ENCODE measurements at regions not wholly inside any gene's neighbourhood (a gene's known extent, or its start where the extent isn't known, plus 50 kb on each side); places are given as distances from the start of the nearest gene placed in this dataset.

DNA sequence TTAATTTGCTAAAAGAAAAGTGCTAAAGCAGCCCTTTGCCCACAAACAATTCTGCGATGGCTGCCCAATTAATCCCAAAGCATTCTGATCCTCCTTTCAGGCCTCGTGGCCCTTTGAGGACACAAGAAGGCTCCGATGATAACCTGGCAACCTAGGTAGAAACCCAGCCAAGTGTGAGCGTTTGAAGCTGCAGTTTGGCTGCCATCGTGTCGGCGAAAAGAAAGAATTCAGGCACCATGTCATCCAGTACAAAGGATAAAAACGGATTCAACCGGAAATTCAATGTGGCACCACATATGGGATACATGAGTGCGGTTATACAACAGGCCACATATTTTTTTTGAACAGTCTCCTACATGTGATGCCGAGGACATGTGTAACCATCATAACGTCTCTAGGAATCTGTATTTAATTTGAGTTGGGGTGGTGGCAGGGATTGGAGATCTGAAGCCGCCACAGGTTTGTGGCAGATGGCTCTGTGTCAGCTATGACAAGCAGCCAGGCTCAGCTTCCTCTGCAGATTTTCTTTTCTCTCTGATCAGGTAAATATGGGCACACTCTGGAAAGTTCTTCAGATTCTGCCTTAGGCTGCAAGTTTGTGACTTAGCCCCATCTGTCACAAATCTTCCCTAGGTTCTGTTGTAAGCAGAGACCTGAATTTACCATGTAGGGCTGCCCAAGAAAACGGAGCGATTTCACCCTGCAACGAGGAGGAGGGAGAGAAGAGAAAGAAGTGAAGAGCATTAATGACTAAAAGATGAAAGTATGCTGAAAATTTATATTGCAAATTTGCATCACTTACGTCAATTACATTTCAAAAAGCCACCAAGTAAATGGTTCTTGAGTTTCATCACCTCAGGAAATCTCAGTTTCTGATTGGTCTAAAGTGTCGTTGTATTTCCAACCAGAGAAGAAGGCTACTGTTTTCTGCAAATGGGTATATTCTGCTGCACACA lies 573.2 kb downstream of the ZEB2 start:
- DNase-seq (ENCODE audit: low read depth): no peak

DNA sequence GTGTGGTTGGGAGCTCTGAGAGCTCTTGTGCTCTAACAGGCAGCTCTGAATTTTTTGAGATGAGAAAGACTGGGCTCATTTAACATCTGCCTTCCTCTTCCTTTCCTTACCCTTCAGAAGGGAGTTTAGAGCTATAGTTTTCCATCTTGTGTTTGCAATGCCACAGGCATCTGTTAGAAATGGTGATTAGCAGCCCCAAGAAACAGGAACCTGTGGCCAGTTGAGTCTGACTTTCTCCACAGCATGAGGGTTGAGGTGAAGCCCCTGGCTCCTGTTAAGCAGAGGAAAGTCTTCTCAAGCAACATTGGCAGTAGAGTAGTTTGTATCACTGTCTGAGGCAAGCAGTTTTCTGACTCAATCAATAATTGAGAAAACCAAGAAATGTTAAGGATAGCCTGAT lies 577.4 kb downstream of the ZEB2 start:
- no peak overlapping the region for H3K4me3 ChIP-seq (ENCODE audit: low read length)
- DNase-seq (ENCODE audit: low read depth): no peak
- TF ChIP-seq, protein P1, sequence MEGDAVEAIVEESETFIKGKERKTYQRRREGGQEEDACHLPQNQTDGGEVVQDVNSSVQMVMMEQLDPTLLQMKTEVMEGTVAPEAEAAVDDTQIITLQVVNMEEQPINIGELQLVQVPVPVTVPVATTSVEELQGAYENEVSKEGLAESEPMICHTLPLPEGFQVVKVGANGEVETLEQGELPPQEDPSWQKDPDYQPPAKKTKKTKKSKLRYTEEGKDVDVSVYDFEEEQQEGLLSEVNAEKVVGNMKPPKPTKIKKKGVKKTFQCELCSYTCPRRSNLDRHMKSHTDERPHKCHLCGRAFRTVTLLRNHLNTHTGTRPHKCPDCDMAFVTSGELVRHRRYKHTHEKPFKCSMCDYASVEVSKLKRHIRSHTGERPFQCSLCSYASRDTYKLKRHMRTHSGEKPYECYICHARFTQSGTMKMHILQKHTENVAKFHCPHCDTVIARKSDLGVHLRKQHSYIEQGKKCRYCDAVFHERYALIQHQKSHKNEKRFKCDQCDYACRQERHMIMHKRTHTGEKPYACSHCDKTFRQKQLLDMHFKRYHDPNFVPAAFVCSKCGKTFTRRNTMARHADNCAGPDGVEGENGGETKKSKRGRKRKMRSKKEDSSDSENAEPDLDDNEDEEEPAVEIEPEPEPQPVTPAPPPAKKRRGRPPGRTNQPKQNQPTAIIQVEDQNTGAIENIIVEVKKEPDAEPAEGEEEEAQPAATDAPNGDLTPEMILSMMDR (IDR thresholded peaks at IDR 0.05; ENCODE audit: insufficient read depth, low read depth, low read length, missing control alignments): no peak

More for the DNA sequence above, 573.2 kb downstream of the ZEB2 start:
- TF ChIP-seq, protein P1 (IDR thresholded peaks at IDR 0.05; ENCODE audit: insufficient read depth, low read depth, low read length, missing control alignments): no peak
- H3K4me3 ChIP-seq (ENCODE audit: low read length): no peak overlapping the region

DNA sequence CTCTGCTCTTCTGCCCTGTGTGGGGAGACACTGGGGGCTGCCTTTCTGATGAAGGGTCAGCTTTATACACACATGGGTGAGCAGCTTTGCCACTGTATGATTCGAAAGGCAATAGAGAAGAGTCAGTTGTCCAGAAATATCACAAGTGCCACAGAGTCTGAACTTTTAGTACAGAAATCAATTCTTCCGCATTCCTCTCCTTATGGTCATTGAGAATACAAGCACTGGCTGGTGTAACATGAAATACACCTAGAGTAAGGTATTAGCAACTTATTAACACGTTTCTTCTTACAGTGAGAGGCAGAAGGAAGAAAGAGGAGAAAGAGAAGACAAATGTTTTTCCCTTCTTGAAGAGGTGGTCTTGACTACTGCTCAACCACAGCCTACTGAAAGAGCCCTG lies 579.2 kb downstream of the ZEB2 start:
- no peak for DNase-seq (ENCODE audit: low read depth)
- no peak overlapping the region for H3K4me3 ChIP-seq (ENCODE audit: low read length)
- TF ChIP-seq, protein P1 (IDR thresholded peaks at IDR 0.05; ENCODE audit: insufficient read depth, low read depth, low read length, missing control alignments): no peak

DNA sequence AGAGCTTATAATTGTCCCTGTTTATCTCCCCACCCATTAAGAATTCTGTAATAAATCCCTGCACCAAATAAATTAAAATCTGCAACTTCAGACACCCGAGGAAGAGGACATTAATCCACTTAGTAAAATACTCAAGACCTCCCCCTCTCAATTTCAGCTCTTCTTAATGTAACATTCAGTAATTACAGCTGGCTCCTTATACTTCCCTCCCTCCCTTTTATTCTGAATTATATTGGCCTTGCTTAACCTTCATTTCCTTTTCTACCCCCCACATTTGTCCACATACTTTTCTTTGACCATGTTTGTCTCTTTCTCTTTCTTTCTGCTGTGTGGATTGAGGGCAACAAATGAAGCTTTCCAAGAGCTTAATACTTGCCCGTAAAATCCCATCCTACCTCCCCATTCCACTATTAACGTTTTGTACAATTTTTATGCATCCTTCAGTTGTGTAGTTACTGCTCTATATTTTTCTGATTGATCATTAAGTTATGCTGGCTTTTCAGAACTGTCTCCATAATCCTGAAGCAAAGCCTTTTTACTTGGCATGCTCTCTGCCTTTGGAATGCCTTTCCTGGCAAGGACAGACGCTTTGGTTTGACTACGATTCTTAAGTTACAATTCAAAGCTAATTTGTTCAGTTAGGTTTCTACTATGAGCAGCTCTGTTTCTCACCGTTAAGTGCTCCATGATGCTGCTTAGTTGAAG lies 580.1 kb downstream of the ZEB2 start:
- H3K4me3 ChIP-seq (ENCODE audit: low read length): no peak overlapping the region
- no peak for DNase-seq (ENCODE audit: low read depth)
- TF ChIP-seq, protein P1 (IDR thresholded peaks at IDR 0.05; ENCODE audit: insufficient read depth, low read depth, low read length, missing control alignments): no peak

DNA sequence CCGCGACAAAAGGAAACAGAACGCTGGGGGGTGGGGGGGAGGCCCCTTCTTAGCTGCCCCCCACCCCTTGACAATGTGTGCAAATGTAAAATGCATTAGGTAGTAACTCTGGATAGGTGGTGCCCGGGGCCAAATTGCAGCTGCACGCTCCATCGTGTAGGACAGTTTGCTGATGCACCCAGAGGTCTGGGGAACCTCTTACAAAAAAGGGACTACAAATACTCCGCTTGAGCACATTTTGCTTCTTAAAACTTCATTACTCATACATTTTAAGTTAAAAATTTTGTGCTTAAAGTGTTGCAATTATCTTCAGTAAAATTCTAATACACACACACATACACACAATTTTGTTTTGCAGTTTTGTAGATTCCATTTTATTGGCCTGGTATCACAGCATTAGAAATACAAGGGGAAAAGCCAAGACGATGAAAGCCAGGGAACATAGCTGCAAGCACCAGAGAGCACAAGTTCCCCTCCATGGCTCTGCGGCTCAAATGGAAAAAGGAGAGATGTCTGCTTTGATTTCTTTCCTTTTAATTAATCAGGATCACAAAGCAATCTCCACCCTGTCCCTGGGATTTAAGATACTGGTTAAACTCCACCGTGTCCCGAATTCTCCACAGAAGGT lies 582.1 kb downstream of the ZEB2 start:
- TF ChIP-seq, protein P1 (IDR thresholded peaks at IDR 0.05; ENCODE audit: insufficient read depth, low read depth, low read length, missing control alignments): no peak
- H3K4me3 ChIP-seq (ENCODE audit: low read length): peak overlapping the region; percentile 47
- peak; percentile 10 for DNase-seq (ENCODE audit: low read depth)

DNA sequence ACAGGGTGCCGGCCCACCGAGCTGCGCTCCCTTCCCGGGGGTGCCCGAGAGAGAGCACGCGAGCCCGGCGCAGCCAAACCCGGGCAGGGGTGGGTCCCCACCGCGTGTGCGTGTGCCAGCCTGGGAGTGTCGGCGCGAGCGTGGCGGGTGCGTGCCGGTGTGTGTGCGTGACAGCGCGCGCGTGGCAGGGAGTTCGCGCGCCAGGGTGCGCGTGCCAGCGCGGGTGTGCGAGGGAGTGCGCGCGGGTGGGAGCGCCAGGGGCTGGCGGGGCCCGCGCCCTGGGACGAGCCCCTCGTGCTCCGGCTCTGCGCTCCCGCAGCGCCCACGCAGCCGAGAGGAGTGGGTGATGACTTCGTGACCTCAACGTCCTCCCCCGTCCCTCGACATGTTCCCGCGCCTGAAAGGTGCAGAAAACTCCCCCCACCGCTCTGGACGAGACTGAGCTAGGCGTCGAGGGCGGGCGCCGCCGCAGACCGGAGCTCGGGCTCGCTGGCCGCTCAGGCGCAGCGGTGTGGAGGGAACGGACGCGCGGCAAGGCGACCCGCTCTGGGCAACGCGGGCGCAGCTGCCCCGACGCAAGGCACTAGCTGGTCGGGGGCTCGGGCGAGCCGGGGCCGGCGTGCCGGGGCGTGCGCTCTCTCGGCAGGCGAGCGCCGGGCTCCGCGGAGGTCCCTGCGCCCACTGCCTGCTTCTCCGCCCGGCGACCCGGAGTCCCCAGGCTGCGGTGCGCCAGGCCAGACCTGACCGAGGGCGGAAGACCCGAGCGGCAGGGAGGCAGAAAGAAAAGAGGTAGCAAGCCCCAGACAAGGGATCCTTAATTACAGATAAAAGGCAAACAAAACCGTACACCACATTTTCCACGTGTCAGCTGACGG lies 582.8 kb downstream of the ZEB2 start:
- H3K4me3 ChIP-seq (ENCODE audit: low read length): peak overlapping the region; percentile 47
- TF ChIP-seq, protein P1 (IDR thresholded peaks at IDR 0.05; ENCODE audit: insufficient read depth, low read depth, low read length, missing control alignments): no peak
- DNase-seq (ENCODE audit: low read depth): peak; percentile 39

Data from epithelial cell of esophagus (primary cell).